IPS-18a (cell line): ENCODE measurements at regions not wholly inside any gene's neighbourhood (a gene's known extent, or its start where the extent isn't known, plus 50 kb on each side); places are given as distances from the start of the nearest gene placed in this dataset.

Source experiments
- H3K27ac ChIP-seq: one replicate; pipeline ENCODE4 v1.5.1; 2013; ENCODE audit warnings: low read length
- H3K27me3 ChIP-seq: one replicate; pipeline ENCODE4 v1.6.1; 2013; ENCODE audit warnings: mild to moderate bottlenecking, low read length; ENCODE audit not compliant: control insufficient read depth, insufficient read depth
- H3K36me3 ChIP-seq: one replicate; pipeline ENCODE4 v1.6.1; 2013; ENCODE audit warnings: low read depth, low read length; ENCODE audit not compliant: control insufficient read depth
- H3K4me1 ChIP-seq: one replicate; pipeline ENCODE4 v1.6.1; 2013; ENCODE audit warnings: low read depth, low read length; ENCODE audit not compliant: control insufficient read depth
- H3K4me3 ChIP-seq: one replicate; pipeline ENCODE4 v1.5.1; 2013; ENCODE audit warnings: low read length
- H3K9ac ChIP-seq: one replicate; pipeline ENCODE4 v1.6.1; 2013; ENCODE audit warnings: mild to moderate bottlenecking, low read length, moderate library complexity
- H3K9me3 ChIP-seq: one replicate; pipeline ENCODE4 v1.6.1; 2013; ENCODE audit warnings: low read depth, low read length; ENCODE audit not compliant: control insufficient read depth

DNA sequence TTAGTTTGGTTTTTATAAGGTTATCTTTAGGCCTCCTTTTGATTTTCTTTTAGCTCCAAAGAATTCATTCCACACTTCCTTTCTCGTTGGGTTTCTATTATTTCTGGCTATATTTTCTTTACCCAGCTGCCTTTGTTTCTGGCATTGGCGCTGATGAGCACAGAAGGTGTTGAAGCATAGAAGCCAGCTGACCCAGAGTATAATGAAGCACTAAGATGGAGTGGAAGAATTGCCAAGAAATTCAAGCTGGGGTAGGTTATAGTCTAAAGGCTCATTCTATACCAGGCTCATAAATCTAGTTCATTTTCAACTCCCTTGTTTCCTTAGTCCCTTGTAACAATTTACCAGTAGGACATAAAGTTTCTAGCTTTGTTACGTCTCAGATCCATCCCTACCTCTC, 169.5 kb downstream of the HRH4 start:
- H3K9ac ChIP-seq, result no peak overlapping the region
- H3K9me3 ChIP-seq, result no peaks in the 10 kb centered on the region
- no peak overlapping the region for H3K27ac ChIP-seq
- H3K4me1 ChIP-seq, result peaks cover 2% of the 10 kb centered on the region
- no peaks in the 10 kb centered on the region for H3K27me3 ChIP-seq
- no peak overlapping the region for H3K4me3 ChIP-seq
- H3K36me3 ChIP-seq, result no peaks in the 10 kb centered on the region

DNA sequence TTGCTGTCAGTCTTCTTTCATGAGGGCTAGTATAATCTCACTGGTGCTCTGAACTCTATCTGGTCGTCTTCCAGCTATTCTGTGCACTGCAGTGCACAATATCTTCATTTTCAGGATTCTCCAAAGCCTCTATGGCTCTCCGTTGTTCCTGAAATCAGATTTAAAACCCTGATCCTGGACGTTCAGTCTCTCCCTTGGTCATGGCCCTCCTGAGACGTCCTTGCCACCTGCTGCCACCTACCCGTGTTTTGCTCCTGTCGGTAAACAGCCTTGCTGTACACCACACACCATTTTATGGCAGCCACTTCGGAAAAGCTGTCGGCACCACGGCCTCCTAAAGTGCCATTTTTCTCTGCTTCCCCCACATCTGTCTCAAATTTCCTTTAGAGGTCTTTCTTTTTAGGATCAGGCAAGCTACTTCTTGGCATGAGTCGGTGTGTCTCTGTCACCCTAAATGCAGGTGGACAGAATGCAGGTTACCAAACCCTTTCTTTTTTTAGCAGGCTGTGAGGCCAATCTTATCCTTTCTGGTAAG, 170.0 kb downstream of the HRH4 start:
- Histone ChIP-seq H3K27ac (no peak overlapping the region), H3K4me1 (no peaks in the 10 kb centered on the region), H3K27me3 (no peaks in the 10 kb centered on the region), H3K4me3 (no peak overlapping the region), H3K36me3 (no peaks in the 10 kb centered on the region), H3K9ac (no peak overlapping the region), H3K9me3 (no peaks in the 10 kb centered on the region)

DNA sequence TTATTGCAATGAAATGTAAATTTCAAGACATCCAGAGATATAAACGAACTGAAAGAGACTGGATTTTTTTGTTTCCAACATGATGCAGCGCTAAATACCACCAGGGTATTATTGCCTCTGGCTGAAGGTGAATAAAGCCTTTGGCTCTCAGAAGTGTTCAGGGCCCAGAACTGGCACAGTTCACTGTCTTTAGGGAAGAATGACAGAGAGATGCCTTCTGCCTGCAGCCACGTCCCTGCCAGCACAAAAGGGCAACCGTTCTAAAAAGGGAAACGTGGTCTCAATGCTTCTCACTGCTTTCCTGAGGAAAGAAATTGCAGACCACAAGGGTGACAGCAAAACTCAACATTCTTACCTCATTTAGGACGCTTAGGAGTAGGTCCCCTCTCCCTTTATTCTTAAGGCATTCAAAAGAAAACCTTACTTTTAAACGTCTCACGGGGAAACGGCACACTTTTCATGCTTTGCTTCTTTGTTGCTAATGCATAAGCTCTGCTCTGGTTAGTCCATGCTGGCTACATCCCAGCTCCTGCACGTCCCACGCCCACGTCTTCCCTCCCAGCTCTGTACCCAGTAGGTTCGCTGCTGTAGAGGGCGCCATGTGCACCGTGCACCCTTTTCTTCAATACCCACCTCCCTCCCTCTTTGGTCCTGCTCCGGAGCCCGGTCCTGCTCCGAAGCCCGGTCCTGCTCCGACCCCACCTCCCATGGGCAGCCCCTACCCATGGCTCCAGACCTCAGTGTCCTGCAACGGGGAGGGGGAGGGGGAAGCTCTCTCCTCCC, 171.0 kb downstream of the HRH4 start:
- H3K9me3 ChIP-seq, result no peaks in the 10 kb centered on the region
- H3K27me3 ChIP-seq, result no peaks in the 10 kb centered on the region
- H3K36me3 ChIP-seq, result no peaks in the 10 kb centered on the region
- no peak overlapping the region for H3K27ac ChIP-seq
- H3K4me3 ChIP-seq, result no peak overlapping the region
- H3K9ac ChIP-seq, result no peak overlapping the region
- H3K4me1 ChIP-seq, result no peaks in the 10 kb centered on the region

DNA sequence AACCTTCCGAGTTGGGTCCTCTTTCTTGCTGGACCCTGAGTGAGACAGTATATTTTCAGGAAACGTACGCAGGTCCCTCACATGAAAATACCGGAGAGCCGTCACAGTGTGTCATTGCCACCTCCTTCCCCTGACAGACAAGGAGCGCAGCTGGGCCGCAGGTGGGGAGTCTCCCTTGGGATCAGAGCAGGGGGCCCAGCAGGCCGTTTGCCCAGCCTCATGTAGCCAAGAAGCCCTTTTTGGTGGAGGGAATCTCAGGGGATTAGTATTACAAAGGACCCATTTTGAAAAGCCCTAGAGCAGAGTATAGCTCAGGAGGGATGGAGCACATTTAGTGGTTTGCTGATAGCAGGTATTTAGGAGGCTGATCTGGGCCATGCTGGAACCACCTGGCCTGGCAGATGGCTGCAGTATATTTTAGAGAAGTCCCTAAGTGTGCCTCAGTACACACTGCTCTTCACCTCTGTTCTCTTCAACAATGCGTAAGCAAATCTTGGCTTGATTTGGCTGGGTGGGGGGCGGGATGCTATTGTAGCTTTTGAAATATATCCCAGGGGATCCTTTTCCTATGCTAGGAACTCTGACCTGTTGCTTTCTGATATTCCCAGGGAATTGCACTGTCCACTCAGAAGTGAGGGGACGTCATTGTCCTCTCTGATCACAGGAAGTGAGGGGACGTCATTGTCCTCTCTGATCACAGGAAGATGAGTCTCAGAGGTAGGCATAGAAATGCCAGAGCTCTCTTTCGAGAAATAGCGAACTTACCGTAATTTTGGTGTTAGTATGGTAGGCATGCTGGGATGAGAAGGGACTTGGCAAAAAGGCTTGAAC, 171.9 kb downstream of the HRH4 start:
- Histone ChIP-seq H3K4me1 (no peaks in the 10 kb centered on the region), H3K27ac (no peak overlapping the region), H3K9ac (no peak overlapping the region), H3K4me3 (no peak overlapping the region), H3K9me3 (no peaks in the 10 kb centered on the region), H3K36me3 (no peaks in the 10 kb centered on the region), H3K27me3 (no peaks in the 10 kb centered on the region)

DNA sequence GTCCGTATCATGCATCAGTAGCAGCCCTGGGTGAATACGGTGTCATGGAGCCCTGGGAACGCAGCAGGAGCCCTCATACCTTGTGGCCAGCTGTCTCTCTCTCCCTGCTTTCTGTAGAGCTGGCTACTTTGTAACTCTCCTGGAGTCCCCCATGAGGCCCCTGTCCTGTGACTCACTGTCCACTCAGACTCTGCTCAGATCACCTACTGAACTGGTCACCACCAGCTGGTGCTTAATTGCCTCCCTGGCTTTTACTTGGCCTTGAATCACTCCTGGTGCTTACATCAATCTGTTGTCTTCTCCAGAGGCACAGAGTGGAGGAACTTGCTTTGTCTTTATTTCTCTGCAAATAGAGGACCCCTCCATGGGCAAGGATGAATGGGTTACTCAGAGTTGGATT, 172.7 kb downstream of the HRH4 start:
- Histone ChIP-seq H3K9ac (no peak overlapping the region), H3K4me1 (no peaks in the 10 kb centered on the region), H3K9me3 (no peaks in the 10 kb centered on the region), H3K4me3 (no peak overlapping the region), H3K27me3 (no peaks in the 10 kb centered on the region), H3K27ac (no peak overlapping the region), H3K36me3 (no peaks in the 10 kb centered on the region)

DNA sequence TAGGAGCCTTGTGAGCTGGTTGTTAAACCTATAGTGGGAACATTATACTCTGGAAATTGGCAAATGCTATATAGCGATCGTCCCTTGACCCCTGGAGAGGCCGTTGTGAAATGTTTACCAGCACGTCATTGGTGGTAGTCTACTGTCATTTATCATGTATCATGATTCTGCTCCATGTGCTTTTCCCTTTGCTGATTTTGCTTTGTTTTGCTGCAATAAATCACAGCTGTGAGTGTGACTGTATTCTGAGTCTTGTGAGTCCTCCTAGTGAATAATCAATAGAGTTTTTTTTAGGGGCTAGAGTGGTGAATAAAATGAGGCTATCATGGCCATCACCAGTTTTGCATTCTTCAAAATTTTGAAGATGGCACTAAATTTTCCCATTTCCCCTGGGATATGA, 189.1 kb downstream of the HRH4 start:
- Histone ChIP-seq H3K27me3 (no peaks in the 10 kb centered on the region), H3K4me1 (no peaks in the 10 kb centered on the region), H3K27ac (no peak overlapping the region), H3K9ac (no peak overlapping the region), H3K9me3 (no peaks in the 10 kb centered on the region), H3K36me3 (no peaks in the 10 kb centered on the region), H3K4me3 (no peak overlapping the region)

DNA sequence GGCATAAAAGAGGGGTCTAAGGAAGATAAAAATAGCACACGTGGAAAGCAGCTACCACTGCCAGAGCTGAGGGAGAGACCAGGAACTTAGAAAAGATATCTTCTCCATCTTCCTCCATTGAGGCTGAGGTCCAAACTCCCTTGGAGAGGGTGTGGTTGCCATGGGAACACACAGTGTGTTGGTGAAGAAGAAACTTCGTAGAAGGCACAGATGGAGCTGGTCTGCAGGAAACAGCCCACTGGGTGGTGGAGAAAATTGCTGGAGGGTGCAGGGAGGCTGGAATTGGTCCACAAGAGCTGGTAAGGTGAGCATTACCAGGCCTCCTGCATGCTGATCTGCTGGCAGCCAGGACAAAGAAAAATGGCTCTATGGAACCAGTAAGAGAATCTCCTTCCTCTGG, 191.0 kb downstream of the HRH4 start:
- no peak overlapping the region for H3K27ac ChIP-seq
- H3K9me3 ChIP-seq, result no peaks in the 10 kb centered on the region
- H3K4me3 ChIP-seq, result no peak overlapping the region
- no peaks in the 10 kb centered on the region for H3K27me3 ChIP-seq
- no peak overlapping the region for H3K9ac ChIP-seq
- H3K36me3 ChIP-seq, result no peaks in the 10 kb centered on the region
- no peaks in the 10 kb centered on the region for H3K4me1 ChIP-seq

DNA sequence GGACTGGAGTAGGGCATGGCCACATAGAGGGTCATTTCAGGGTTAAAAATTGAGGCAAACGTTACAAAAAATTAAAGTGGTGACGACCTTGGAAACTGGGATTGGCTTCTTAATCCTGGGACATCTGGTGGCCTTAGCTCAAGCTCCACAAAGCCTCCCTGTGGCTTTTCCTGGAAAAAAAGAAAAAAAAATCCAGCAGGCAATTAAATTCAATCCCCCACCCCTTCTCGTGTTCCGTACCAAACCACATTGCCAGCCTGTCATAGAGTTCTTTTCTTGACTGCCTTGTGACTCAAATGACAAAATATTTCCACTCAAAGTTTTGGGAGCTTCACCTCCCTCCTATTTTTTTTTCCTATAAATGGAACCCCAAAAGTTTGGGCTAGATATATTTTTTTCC, 195.6 kb downstream of the HRH4 start:
- no peak overlapping the region for H3K4me3 ChIP-seq

DNA sequence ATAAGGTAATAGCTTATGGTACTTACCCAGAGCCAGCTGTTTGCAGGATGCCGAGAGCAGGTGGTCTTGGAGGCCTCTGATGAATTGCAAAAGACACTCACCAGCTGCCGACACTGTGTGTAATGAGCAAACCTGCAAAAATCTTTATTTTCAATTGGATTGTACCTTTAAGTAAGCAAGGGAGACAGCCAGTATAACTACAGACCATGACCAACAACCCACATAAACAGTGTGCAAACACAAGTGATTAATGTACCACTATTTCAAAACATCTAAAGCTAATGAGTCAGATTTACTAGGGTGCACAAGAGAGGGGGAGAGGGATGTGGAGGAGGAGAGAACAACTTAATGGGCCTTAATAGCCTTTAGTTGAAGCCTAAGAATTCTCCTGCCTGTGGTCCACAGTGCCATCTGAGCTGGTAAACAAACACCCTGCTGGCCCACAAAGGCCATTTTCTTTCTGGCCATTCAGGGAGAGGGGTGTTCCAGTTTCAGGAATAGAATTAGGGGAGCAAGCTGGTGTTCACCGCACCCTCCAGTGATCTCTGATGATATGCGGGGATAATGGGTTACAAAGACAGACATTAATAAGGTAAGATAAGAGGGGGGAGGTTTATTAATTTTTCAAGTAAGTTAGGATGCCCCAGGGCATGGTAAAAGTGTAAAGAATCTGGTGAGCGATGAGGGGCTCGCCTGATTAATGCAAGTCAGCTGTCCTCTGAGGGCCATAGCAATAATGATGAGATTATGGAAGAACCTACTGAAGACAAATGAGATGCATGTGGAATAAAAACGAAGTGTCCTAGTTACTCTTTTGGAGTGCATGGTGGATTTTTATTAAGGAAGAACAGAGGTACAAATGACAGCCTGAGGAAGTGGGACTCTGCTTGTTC, 196.4 kb downstream of the HRH4 start:
- Histone ChIP-seq H3K27me3 (no peaks in the 10 kb centered on the region), H3K9me3 (no peaks in the 10 kb centered on the region), H3K9ac (no peak overlapping the region), H3K4me3 (no peak overlapping the region), H3K36me3 (no peaks in the 10 kb centered on the region), H3K27ac (no peak overlapping the region), H3K4me1 (no peaks in the 10 kb centered on the region)

More for the DNA sequence above, 195.6 kb downstream of the HRH4 start:
- Histone ChIP-seq H3K9ac (no peak overlapping the region), H3K36me3 (no peaks in the 10 kb centered on the region), H3K4me1 (no peaks in the 10 kb centered on the region), H3K9me3 (no peaks in the 10 kb centered on the region), H3K27ac (no peak overlapping the region), H3K27me3 (no peaks in the 10 kb centered on the region)

DNA sequence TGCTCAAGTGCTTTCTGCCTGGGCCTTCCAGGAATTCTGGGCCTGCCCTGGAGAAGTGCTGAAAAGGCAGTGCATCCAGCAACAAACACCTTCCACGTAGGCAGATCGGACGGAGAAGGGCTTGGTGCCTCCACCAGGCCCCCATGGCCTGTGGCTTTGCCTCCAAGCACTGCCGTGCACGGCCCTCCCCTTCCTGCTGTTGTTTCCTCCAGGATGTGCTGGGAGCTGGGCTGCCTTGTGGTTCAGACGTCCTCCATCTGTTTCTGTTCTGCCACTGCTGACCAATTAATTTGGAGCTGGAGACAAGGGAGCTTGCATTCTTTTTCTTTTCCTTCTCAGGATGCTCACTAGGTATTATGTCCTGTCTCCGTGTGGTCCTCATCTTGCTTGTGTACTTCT, 197.0 kb downstream of the HRH4 start:
- no peaks in the 10 kb centered on the region for H3K9me3 ChIP-seq
- no peaks in the 10 kb centered on the region for H3K4me1 ChIP-seq
- H3K27ac ChIP-seq, result no peak overlapping the region
- no peaks in the 10 kb centered on the region for H3K36me3 ChIP-seq
- H3K9ac ChIP-seq, result no peak overlapping the region
- no peak overlapping the region for H3K4me3 ChIP-seq
- no peaks in the 10 kb centered on the region for H3K27me3 ChIP-seq

DNA sequence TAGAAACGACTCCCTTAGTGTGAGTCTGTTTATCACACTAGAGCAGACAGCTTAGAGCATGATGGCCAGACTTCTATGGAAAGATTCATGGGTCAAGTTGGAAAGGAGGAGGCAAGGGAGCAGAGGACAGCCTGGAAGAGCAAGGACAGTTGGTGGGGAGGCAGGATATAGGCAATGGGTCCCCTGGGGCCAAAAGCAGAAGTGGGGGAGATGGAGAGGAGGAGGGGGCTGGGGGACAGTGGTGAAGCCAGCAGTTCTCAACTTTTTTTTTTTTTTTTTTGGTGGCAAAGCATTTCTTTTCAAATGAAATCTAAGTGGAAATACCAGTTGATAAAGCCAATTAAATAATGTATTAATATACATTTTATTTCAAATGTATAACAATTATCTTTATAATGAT, 197.9 kb downstream of the HRH4 start:
- no peaks in the 10 kb centered on the region for H3K4me1 ChIP-seq
- H3K27ac ChIP-seq, result no peak overlapping the region
- H3K9ac ChIP-seq, result no peak overlapping the region
- H3K27me3 ChIP-seq, result no peaks in the 10 kb centered on the region
- H3K4me3 ChIP-seq, result no peak overlapping the region
- no peaks in the 10 kb centered on the region for H3K9me3 ChIP-seq
- no peaks in the 10 kb centered on the region for H3K36me3 ChIP-seq
